OCI-LY7 (cell line): ENCODE measurements at regions not wholly inside any gene's neighbourhood (a gene's known extent, or its start where the extent isn't known, plus 50 kb on each side); places are given as distances from the start of the nearest gene placed in this dataset.

Source experiments
- CTCF ChIP-seq: fragments of 200-600 bp; sonication (generic); conservative IDR thresholded peaks from 2 replicates; pipeline ENCODE4 v1.5.1; 2014; ENCODE audit warnings: mild to moderate bottlenecking, antibody characterized with exemption, low read length, moderate library complexity, mixed read lengths
- EZH2phosphoT487 ChIP-seq: fragments of 200-600 bp; sonication (generic); IDR thresholded peaks from 2 replicates; pipeline ENCODE4 v1.6.1; 2018; ENCODE audit warnings: low read depth, borderline replicate concordance, mild to moderate bottlenecking, mixed run types, antibody characterized with exemption, low read length, moderate library complexity, mixed read lengths

- no peak for TF ChIP-seq CTCF
- TF ChIP-seq EZH2phosphoT487, result no peak
Observed at GRCh38 chr5:84637662-84638375, 253.1 kb upstream of the EDIL3 start.
